ENCODE measurements at regions not wholly inside any gene's neighbourhood (a gene's known extent, or its start where the extent isn't known, plus 50 kb on each side); places are given as distances from the start of the nearest gene placed in this dataset.

GRCh38 chr11:95434009-95434408 lies 203.0 kb upstream of the SESN3 start:
- no peak overlapping the region for H3K4me3 ChIP-seq
- no peaks in the 10 kb centered on the region for H3K9me3 ChIP-seq
- peaks cover 0 to 16% (median 4%) of the 10 kb centered on the region in 9 donors for H3K4me1 ChIP-seq
- no peak for ATAC-seq
- H3K27me3 ChIP-seq, result peaks cover 0 to 3% (median 0%) of the 10 kb centered on the region in 7 donors
- no peaks in the 10 kb centered on the region for H3K36me3 ChIP-seq
- intact Hi-C loops (cut with DNase I), result loop anchor here in 1 of 10 donors (5.0 kb wide), 1 partner anchor 1677 kb away; no protein-coding TSS in a partner anchor
- no peak for DNase-seq
- 91 to 99% methylated on average over 2 of the region's 2 CpGs for WGBS, 2 donors
- no peak overlapping the region for H3K27ac ChIP-seq
- TF ChIP-seq CTCF (IDR thresholded peaks at IDR 0.05), result no peak

- no peak for TF ChIP-seq CTCF (IDR thresholded peaks at IDR 0.05)
- Histone ChIP-seq H3K4me3 (no peak overlapping the region), H3K36me3 (no peaks in the 10 kb centered on the region), H3K27me3 (peaks cover 0 to 3% (median 0%) of the 10 kb centered on the region in 7 donors), H3K9me3 (no peaks in the 10 kb centered on the region), H3K27ac (no peak overlapping the region), H3K4me1 (peaks cover 0 to 16% (median 4%) of the 10 kb centered on the region in 9 donors)
- DNase-seq (no peak), ATAC-seq (peak in 1 of 8 donors; percentile 35)
- intact Hi-C loops (cut with DNase I), result loop anchor here in 1 of 10 donors (5.0 kb wide), 1 partner anchor 1676 kb away; no protein-coding TSS in a partner anchor
- 77 to 82% methylated on average over 4 of the region's 4 CpGs for WGBS, 2 donors
These were observed 201.9 kb upstream of the SESN3 start for GRCh38 chr11:95432714-95433503.

- no peak overlapping the region for H3K27ac ChIP-seq
These were observed 198.4 kb upstream of the SESN3 start for GRCh38 chr11:95429376-95429907.

More at GRCh38 chr11:95429376-95429907, 198.4 kb upstream of the SESN3 start:
- 37 to 61% methylated on average over 1 of the region's 1 CpG for WGBS, 2 donors
- no peaks in the 10 kb centered on the region for H3K9me3 ChIP-seq
- no peak overlapping the region for H3K4me3 ChIP-seq
- peaks cover 0 to 3% (median 0%) of the 10 kb centered on the region in 7 donors for H3K27me3 ChIP-seq
- no peak for DNase-seq
- peaks cover 0 to 13% (median 0%) of the 10 kb centered on the region in 9 donors for H3K4me1 ChIP-seq
- H3K36me3 ChIP-seq, result no peaks in the 10 kb centered on the region
- intact Hi-C loops (cut with DNase I), result no loop called here
- TF ChIP-seq CTCF (IDR thresholded peaks at IDR 0.05), result no peak
- no peak for ATAC-seq
